Glutamatergic neuron (in vitro differentiated cells): ENCODE measurements at regions not wholly inside any gene's neighbourhood (a gene's known extent, or its start where the extent isn't known, plus 50 kb on each side); places are given as distances from the start of the nearest gene placed in this dataset.

Experiments used
- DNase-seq: peaks from one replicate; pipeline ENCODE4 v3.0.0; 2022
- H3K27ac Mint-ChIP-seq: one replicate; pipeline ENCODE4 v1.8.0; 2020; ENCODE audit warnings: mild to moderate bottlenecking, mixed read lengths, inconsistent platforms; ENCODE audit not compliant: unreplicated experiment
- H3K27me3 Mint-ChIP-seq: one replicate; pipeline ENCODE4 v1.8.0; 2020; ENCODE audit warnings: mild to moderate bottlenecking, moderate library complexity, mixed read lengths, inconsistent platforms; ENCODE audit not compliant: unreplicated experiment
- H3K36me3 Mint-ChIP-seq: one replicate; pipeline ENCODE4 v1.8.0; 2020; ENCODE audit warnings: mild to moderate bottlenecking, mixed read lengths, inconsistent platforms; ENCODE audit not compliant: unreplicated experiment
- H3K4me1 Mint-ChIP-seq: one replicate; pipeline ENCODE4 v1.8.0; 2020; ENCODE audit warnings: mild to moderate bottlenecking, low read depth, mixed read lengths, inconsistent platforms; ENCODE audit not compliant: unreplicated experiment
- H3K4me3 Mint-ChIP-seq: one replicate; pipeline ENCODE4 v1.8.0; 2020; ENCODE audit warnings: mild to moderate bottlenecking, mixed read lengths, inconsistent platforms; ENCODE audit not compliant: unreplicated experiment
- H3K9me3 Mint-ChIP-seq: one replicate; pipeline ENCODE4 v1.8.0; 2020; ENCODE audit warnings: mild to moderate bottlenecking, moderate library complexity, mixed read lengths, inconsistent platforms; ENCODE audit not compliant: unreplicated experiment
- CTCF ChIP-seq: fragments of 200-600 bp; sonication (generic); IDR thresholded peaks from one replicate; pipeline ENCODE4 v1.5.0; 2021; ENCODE audit not compliant: partially characterized antibody, unreplicated experiment

GRCh38 chr13:79906345-79906744 lies 425.4 kb downstream of the NDFIP2 start:
- Mint-ChIP-seq H3K27me3 (no peaks in the 10 kb centered on the region), H3K36me3 (no peaks in the 10 kb centered on the region), H3K4me3 (no peak overlapping the region), H3K4me1 (peaks cover 5% of the 10 kb centered on the region), H3K27ac (no peak overlapping the region), H3K9me3 (peaks cover 3% of the 10 kb centered on the region)
- TF ChIP-seq CTCF, result no peak
- DNase-seq, result no peak

- H3K9me3 Mint-ChIP-seq, result peaks cover 3% of the 10 kb centered on the region
- no peaks in the 10 kb centered on the region for H3K36me3 Mint-ChIP-seq
- no peak overlapping the region for H3K4me3 Mint-ChIP-seq
- peaks cover 2% of the 10 kb centered on the region for H3K27me3 Mint-ChIP-seq
- TF ChIP-seq CTCF, result no peak
- H3K27ac Mint-ChIP-seq, result no peak overlapping the region
- no peak for DNase-seq
- H3K4me1 Mint-ChIP-seq, result peaks cover 7% of the 10 kb centered on the region
Measured at GRCh38 chr13:79905018-79905417, 424.1 kb downstream of the NDFIP2 start.

- peaks cover 7% of the 10 kb centered on the region for H3K4me1 Mint-ChIP-seq
- peaks cover 2% of the 10 kb centered on the region for H3K27me3 Mint-ChIP-seq
- no peak for TF ChIP-seq CTCF
- H3K9me3 Mint-ChIP-seq, result peaks cover 3% of the 10 kb centered on the region
- no peaks in the 10 kb centered on the region for H3K36me3 Mint-ChIP-seq
- no peak for DNase-seq
- H3K27ac Mint-ChIP-seq, result no peak overlapping the region
- H3K4me3 Mint-ChIP-seq, result no peak overlapping the region
Measured at GRCh38 chr13:79904581-79904980, 423.6 kb downstream of the NDFIP2 start.

GRCh38 chr13:79901336-79901735 lies 420.4 kb downstream of the NDFIP2 start:
- no peak for DNase-seq
- Mint-ChIP-seq H3K27me3 (peaks cover 2% of the 10 kb centered on the region), H3K27ac (peak overlapping the region; percentile 33), H3K4me1 (peaks cover 7% of the 10 kb centered on the region), H3K4me3 (no peak overlapping the region), H3K36me3 (no peaks in the 10 kb centered on the region), H3K9me3 (peaks cover 3% of the 10 kb centered on the region)
- TF ChIP-seq CTCF, result no peak

GRCh38 chr13:79900356-79900755 lies 419.4 kb downstream of the NDFIP2 start:
- Mint-ChIP-seq H3K9me3 (peaks cover 3% of the 10 kb centered on the region), H3K36me3 (no peaks in the 10 kb centered on the region), H3K4me3 (no peak overlapping the region), H3K4me1 (peaks cover 7% of the 10 kb centered on the region), H3K27ac (no peak overlapping the region), H3K27me3 (peaks cover 2% of the 10 kb centered on the region)
- TF ChIP-seq CTCF, result no peak
- DNase-seq, result no peak
